HG02571 (cell line): ENCODE measurements at regions not wholly inside any gene's neighbourhood (a gene's known extent, or its start where the extent isn't known, plus 50 kb on each side); places are given as distances from the start of the nearest gene placed in this dataset.
"Not testable (repeated sequence)": the region's sequence is repeated elsewhere in the genome, so short reads cannot be mapped to it uniquely, and the experiment has no call there.

ENCODE experiments used
- ATAC-seq: cut with Tn5 transposase; IDR thresholded peaks from one replicate; pipeline ENCODE4 v1.9.1; 2021; ENCODE audit warnings: mild to moderate bottlenecking, moderate library complexity; ENCODE audit not compliant: unreplicated experiment

- no peak for ATAC-seq
Measured at GRCh38 chr7:138359870-138360559, 100.0 kb upstream of the TRIM24 start.

GRCh38 chr7:138363721-138364120 is 96.3 kb upstream of the TRIM24 start:
- no peak for ATAC-seq

DNA sequence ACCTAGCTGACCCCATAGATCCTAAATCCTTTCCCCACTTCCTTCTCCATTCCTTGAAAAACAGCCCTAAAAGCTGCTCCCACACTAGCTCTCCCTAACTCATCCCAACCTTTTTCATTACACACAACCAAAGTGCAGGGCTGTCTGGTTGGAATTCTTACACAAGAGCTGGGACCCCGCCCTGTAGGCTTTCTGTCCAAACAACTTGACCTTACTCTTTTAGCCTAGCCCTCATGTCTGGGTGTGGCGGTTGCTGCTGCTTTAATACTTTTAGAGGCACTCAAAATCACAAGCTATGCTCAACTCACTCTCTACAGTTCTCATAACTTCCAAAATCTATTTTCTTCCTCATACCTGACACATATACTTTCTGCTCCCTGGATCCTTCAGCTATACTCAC is 93.9 kb upstream of the TRIM24 start:
- ATAC-seq = not testable (repeated sequence)

GRCh38 chr7:138366676-138367075 is 93.4 kb upstream of the TRIM24 start:
- ATAC-seq = not testable (repeated sequence)

DNA sequence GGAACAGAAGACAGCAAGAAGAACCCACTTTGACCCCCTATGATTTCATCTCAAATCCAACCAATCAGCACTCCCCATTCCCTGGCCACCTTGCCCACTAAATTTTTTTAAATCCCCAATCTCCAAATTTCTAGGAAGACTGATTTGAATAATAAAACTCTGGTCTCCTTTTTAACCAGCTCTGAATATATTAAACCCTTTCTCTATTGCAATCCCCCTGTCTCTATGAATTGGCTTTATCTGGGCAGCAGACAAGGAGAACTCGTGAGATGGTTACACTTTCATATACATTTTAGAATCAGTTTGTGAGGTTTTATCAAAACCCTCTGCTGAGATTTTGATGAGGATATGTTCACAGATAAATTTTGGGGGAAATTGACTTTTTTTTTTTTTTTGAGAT is 90.3 kb upstream of the TRIM24 start:
- no peak for ATAC-seq

DNA sequence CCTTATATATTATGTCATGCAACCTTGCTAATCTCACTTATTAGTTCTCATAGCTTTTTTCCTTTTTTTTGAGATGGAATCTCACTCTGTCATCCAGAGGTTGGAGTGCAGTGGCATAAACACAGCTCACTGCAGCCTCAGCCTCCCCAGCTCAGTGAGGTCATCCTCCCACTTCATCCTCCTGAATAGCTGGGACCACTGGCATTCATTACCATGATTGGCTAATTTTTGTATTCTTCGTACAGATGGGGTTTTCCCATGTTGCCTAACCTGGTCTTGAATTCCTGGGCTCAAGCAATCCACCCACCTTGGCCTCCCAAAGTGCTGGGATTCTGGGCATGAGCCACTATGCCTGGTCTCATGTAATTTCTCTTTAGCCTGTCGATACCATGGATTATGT is 89.1 kb upstream of the TRIM24 start:
- no peak for ATAC-seq

DNA sequence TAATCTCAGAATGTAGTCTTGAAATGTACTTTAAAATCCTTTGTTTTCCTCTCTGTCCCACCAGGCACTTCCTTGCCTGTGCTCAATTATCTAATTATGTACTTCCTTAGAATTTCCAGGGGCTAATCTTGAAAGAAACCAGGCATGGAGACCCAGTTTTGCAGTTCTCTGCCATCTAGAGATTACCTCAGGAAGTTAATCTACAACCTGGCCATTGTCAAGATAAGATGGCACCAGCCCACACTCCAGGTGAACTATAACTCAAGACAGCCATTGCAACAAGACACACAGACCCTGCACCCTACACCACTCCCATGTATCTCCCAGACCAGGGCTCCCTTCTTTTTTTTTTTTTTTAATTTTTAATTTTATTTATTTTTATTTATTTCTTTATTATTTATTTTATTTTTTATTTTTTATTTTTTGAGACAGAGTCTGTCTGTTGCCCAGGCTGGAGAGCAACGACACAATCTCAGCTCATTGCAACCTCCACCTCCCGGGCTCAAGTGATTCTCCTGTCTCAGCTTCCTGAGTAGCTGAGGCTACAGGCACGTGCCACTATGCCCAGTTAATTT is 85.9 kb upstream of the TRIM24 start:
- no peak for ATAC-seq

GRCh38 chr7:138377306-138377705 is 82.8 kb upstream of the TRIM24 start:
- ATAC-seq = no peak

DNA sequence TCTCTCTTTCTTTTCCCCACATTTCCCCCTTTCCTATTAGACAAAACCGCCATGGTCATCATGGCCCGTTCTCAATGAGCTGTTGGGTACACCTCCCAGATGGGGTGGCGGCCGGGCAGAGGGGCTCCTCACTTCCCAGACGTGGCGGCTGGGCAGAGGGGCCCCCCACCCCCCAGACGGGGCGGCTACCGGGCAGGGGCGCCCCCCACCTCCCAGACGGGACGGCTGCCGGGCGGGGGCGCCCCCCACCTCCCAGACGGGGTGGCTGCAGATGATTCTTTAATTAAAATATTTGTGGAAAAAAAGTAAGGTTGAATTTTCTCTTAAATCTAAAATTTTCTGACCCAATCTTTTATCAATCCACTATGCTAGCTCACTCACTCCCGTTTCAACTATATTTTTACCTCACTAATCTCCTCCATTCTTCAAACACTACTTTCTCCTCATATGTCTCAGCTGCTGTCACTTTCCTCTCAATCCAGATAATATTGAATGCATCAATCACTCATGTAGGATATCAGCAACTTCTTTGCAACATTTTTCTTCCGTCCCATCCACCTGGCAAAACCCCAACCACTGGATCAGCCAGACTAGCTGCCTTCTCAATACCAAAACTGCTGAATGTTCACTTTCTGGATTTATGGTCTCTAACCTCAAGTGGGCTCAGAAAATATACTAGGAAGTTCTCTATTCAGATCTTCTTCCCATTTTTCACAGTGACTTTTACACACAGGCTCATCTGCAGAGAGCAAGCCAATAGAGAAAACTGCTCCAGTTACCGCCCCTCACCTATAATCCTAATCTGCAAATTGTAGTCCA is 81.1 kb upstream of the TRIM24 start:
- no peak for ATAC-seq

GRCh38 chr7:138382862-138383565 is 77.0 kb upstream of the TRIM24 start:
- no peak for ATAC-seq

GRCh38 chr7:138386821-138387220 is 73.2 kb upstream of the TRIM24 start:
- no peak for ATAC-seq

DNA sequence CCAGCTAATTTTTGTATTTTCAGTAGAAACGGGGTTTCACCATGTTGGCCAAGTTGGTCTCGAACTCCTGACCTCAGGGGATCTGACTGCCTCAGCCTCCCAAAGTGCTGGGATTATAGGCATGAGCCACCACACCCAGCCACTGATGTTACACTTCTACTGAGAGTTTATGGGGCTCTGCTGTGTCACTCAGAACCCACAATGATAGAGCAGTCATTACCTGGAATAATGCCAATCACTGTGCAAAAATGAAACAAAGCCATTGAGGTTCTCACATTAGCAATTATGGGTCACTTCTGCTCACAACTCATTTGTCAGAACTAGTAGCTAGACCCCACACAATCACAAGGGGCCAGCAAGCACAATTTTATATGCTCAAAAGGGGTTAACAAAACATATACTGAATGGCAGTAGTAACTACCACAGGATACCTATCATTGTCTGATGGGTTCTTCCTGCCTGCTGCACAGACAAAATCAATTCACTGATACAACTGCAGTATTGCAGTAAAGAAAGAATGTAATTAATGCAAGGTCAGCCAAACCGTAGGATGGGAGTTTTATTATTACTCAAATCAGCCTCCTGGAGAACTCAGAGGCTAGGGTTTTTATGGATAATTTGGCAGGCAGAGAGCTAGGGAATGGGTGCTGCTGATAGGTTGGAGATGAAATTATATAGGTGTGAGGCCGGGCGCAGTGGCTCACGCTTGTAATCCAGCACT is 72.1 kb upstream of the TRIM24 start:
- no peak for ATAC-seq

DNA sequence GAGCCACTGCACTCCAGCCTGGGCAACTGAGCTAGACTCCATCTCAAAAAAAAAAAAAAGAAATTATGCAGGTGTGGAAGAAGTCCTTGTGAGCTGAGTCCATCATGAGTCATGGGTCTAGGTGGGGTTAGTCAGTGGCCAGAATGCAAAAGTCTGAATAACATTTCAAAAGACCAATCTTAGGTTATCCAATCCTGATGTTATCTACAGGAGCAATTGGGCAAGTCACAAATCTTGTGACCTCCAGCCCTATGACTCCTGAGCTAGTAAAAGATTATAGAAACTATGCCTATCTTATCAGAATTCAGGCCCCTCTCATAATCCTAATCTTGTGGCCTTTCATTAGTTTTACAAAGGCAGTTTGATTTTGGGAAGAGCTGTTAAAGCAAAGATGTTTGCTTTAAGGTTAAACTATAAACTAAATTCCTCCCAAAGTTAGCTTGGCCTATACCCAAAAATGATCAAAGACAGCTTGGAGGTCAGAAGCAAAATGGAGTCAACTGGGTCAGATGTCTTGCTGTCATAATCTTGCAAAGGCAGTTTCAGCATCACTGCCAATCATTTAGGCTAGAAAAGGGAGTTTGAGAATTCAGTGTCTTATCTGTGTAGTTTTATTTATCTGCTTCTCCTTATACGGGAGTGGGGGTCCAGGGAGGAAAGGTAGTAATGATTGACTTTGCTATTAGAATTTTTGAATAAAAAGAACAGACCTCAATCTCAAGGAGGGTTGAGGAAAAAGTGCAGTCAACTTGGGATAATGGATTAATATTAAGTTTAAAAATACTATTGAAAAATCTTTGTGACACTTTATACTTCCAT is 71.2 kb upstream of the TRIM24 start:
- ATAC-seq = no peak

- ATAC-seq = no peak
Measured at GRCh38 chr7:138395763-138396162, 64.3 kb upstream of the TRIM24 start.

DNA sequence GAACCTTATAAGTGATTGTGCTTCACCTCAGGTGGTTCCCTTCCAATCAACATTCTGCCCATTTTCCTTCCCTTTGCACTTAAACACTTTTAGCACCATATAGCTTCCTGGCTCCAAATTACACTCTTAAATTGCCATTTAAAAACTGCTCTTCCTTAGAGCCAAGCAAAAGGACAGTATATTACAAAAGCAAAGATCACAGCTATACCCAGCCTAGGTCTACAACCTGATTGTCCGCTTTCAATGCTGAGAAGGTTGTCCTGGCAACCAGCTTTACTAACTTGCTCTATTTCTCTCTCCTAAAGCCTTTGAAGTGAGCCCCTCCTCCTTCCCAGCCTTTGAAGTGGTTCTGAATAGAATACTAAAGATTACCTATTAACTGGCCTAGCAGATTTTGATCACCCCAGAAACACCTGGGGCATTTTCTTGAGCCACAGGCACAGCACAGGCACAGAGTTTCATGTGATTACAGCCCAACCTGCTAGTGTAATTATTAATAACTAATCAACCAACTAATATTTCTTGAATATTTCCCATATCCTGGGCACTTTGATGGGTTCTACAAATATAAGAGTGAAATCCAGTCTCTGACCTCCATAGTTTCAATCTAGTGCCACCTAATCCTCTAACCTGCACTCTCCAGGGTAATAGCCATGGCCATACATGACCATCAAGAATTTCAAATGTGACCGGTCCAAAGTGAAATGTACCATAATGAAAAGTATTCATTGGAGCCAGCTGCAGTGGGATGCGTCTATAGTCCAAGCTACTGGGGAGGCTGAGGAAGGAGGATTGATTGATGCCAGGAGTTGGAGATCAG is 63.6 kb upstream of the TRIM24 start:
- no peak for ATAC-seq

GRCh38 chr7:138397071-138397433 is 63.0 kb upstream of the TRIM24 start:
- ATAC-seq = not testable (repeated sequence)

DNA sequence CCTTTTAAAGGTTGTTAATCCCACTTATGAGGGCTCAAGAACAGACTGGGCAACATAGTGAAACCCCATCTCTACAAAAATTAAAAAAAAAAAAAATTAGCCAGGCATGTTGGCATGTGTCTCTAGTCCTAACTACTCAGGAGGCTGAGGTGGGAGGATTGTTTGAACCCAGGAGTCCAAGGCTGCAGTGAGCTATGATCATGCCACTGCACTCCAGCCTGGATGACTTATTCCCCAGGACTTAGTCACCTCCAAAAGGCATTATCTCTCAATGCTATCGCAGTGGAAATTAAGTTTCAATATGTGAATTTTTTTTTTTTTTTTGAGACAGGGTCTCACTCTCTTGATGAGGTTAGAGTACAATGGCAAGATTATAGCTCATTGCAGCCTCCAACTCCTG is 61.2 kb upstream of the TRIM24 start:
- ATAC-seq = no peak

DNA sequence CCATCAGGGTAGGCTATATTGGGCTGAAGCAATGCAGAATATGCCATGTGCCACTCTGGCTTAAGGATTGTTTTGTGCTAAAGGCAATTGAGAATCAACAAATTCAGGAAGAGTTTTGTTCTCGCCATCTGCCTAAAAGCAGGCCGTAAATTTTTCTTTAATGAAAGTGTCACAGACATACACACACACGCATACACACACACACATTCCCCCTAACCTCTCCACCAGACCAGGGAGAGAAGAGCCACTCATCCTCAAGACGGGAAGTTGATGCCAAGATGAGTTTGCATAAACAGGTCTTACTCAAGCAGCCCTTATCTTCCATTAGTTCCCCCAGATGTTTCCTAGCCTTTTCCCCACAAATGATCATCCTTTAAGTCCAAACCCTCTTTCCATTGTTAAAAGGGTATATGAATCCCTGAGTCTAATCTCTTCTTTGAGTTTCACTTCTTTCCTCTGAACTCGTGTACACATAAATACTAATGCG is 59.6 kb upstream of the TRIM24 start:
- no peak for ATAC-seq

- ATAC-seq = no peak
Measured at GRCh38 chr7:138402749-138403148, 57.3 kb upstream of the TRIM24 start.
